IPS-20b (cell line): ENCODE measurements at regions not wholly inside any gene's neighbourhood (a gene's known extent, or its start where the extent isn't known, plus 50 kb on each side); places are given as distances from the start of the nearest gene placed in this dataset.
A peak's percentile ranks its signal among the peaks of the same experiment; 100 is the strongest.

Experiments
- H3K27ac ChIP-seq: one replicate; pipeline ENCODE4 v1.5.1; 2013; ENCODE audit warnings: low read length
- H3K27me3 ChIP-seq: 2 replicates; pipeline ENCODE4 v1.6.1; 2013; ENCODE audit warnings: mild to moderate bottlenecking, low read length, inconsistent platforms; ENCODE audit not compliant: insufficient read depth
- H3K36me3 ChIP-seq: 2 replicates; pipeline ENCODE4 v1.6.1; 2013; ENCODE audit warnings: low read depth, mild to moderate bottlenecking, inconsistent platforms, low read length, moderate library complexity; ENCODE audit not compliant: insufficient read depth
- H3K4me1 ChIP-seq: 2 replicates; pipeline ENCODE4 v1.6.1; 2013; ENCODE audit warnings: mild to moderate bottlenecking, control low read depth, inconsistent platforms, low read length, moderate library complexity; ENCODE audit not compliant: insufficient read depth
- H3K4me3 ChIP-seq: 2 replicates; pipeline ENCODE4 v1.5.1; 2013; ENCODE audit warnings: mild to moderate bottlenecking, low read length, inconsistent platforms
- H3K9ac ChIP-seq: 2 replicates; pipeline ENCODE4 v1.6.1; 2013; ENCODE audit warnings: low read depth, mild to moderate bottlenecking, inconsistent platforms, low read length, moderate library complexity
- H3K9me3 ChIP-seq: 2 replicates; pipeline ENCODE4 v1.6.1; 2013; ENCODE audit warnings: mild to moderate bottlenecking, low read depth, low read length, inconsistent platforms; ENCODE audit not compliant: insufficient read depth

DNA sequence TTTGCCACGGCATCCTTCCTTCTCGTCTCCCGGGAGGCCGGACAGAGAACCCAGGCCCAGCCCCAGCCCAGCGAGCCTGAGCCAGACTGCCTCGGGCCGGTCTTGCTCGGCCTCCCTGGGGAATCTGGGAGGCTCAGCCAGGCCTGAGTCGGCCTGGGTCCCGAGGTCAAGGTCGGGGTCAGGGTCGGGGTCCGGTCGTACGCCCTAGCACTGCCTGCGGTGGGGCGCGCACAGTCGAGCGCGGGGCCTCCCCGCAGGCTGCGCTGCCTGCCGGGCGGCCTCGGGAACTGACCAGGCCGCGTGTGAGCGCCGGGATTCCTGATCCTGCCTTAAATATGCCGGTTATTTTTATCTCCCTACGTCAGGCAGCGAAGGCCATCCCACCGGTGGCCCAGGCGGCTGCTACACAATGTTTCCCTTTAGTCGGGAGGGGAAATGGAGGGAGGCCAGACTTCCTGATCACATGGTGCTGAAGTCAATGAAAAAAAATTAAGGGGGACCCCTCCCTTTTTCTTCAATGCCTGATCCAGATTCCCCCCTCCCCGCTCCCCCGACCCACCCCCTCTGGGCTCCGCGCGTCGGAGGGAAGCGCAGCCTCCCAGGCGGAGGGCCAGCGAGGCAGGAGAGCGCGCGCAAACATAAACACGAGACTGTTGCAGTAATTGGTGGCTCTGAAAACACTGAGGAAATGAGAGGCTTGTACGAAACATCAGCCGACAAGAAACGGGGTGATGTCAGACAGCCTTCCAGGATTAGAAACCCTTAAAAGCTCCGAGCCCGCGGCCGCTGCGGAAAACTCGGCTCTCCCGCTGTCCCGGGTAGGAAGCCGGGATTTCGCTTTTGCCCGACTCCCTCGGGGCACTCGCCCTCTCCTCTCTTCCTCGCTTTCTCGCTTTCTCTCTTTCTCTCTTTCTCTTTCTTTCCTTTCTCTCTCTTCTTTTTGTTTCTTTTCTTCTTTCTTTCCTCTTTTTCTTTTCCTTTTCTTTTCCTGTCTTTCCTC is 148.2 kb upstream of the KLF4 start:
- peak overlapping the region; percentile 78 for H3K4me3 ChIP-seq
- H3K9me3 ChIP-seq, result no peaks in the 10 kb centered on the region
- no peak overlapping the region for H3K27ac ChIP-seq
- peaks cover 10% of the 10 kb centered on the region; the same call in 1 of the 2 replicates for H3K4me1 ChIP-seq
- peaks cover 36% of the 10 kb centered on the region for H3K27me3 ChIP-seq
- H3K36me3 ChIP-seq, result no peaks in the 10 kb centered on the region
- peak overlapping the region; percentile 70; the same call in 1 of the 2 replicates for H3K9ac ChIP-seq

DNA sequence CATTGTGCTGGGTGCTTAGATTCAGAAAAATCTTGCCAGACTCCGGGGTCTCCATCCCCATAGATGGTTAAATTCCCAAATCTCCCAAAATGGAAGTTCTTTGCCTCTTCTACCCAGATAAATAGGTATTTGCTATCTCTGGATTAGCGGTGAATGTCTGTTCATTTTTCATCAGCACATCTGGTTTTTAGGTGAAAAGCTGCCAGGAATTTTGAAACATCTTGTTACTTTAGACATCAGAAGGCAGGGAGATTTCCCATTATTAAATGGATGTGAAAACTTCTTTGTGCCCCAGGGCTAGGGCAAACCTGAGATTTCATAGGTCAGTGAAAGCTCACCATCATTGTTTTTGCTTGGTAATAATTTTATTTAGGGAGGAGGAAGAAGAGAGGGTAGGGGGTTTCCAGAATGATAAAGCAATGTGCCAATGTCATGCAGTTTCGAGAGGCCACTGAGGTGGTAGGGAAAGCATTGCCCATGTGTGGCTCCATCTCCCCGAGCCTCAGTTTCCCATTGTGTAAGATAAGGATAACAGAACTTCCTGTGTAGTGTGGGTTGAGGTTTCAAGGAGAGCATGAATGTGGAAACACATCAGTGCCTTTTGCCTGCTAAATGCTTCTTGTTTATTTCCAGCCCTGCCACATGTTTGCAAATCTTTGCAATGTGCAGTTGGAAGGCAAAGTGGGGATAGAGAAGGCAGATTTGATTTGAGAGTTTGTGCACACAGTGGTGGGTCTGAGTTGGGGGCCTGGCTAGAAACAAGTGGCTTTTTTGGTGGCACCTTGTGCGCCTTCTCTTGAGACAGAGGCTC is 147.2 kb upstream of the KLF4 start:
- Histone ChIP-seq H3K9ac (peak overlapping the region; percentile 70; the same call in 1 of the 2 replicates), H3K4me3 (peak overlapping the region; percentile 78; the same call in 1 of the 2 replicates), H3K27ac (no peak overlapping the region), H3K36me3 (no peaks in the 10 kb centered on the region), H3K9me3 (no peaks in the 10 kb centered on the region), H3K4me1 (peaks cover 15% of the 10 kb centered on the region), H3K27me3 (peaks cover 36% of the 10 kb centered on the region)

DNA sequence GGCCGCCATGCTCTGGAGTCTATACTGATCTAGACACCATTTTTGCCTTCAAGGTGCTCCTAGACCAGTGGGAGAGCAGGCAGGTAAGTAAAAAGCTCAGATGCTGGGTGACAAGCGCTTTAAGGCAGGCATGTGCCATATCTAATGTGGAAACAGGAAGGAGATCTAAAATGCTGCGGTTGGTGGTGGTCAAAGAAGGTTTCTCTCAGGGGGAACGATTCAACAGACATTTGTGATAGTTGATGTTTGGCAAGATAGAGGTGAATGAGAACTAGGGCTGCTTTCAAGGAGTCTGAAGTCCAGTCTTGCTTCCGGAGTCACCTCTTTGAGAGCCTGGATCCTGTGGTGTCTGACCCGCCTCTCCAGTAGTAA is 146.2 kb upstream of the KLF4 start:
- Histone ChIP-seq H3K36me3 (no peaks in the 10 kb centered on the region), H3K4me3 (no peak overlapping the region), H3K27me3 (peaks cover 36% of the 10 kb centered on the region), H3K27ac (no peak overlapping the region), H3K9me3 (no peaks in the 10 kb centered on the region), H3K4me1 (peaks cover 20% of the 10 kb centered on the region), H3K9ac (no peak overlapping the region)

DNA sequence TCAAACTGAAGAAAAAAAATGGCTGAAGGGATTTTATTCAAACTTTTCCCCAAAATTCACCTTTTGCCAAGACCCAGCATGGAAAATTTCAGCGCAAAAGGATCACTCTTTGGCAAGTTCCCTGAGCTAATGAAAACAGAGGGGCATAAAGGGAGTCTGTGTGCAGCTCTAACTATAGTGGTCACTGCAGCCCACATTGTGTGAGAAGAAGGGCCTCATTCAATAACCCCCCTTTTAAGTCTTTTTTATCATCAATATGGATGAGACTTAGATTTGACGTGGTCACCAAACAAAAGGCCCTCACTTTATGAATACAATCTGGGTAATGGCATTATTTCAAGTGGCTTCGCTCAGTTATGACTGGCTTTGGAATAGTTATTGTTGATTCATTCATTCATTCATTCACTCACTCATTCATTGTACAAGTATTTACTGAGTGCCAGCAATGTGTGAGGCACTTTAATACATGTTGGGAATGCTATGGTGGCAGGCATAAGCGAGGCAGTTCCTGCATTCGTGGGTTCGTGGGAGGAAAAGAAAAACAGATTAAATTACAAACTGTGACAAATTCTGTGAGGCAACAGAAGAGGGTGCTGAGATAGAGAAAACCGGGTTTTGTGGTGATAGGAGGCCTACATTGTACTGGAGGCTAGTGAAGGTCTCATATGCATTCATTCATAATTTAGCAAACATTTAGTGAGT is 145.7 kb upstream of the KLF4 start:
- Histone ChIP-seq H3K9ac (no peak overlapping the region), H3K4me1 (peaks cover 20% of the 10 kb centered on the region), H3K9me3 (no peaks in the 10 kb centered on the region), H3K4me3 (no peak overlapping the region), H3K36me3 (no peaks in the 10 kb centered on the region), H3K27me3 (peaks cover 36% of the 10 kb centered on the region), H3K27ac (no peak overlapping the region)

- H3K4me3 ChIP-seq, result no peak overlapping the region
These were observed 143.8 kb upstream of the KLF4 start for GRCh38 chr9:107633406-107633805.

GRCh38 chr9:107632661-107633060 is 143.1 kb upstream of the KLF4 start:
- Histone ChIP-seq H3K4me3 (no peak overlapping the region), H3K9ac (no peak overlapping the region), H3K4me1 (peaks cover 29% of the 10 kb centered on the region), H3K27ac (no peak overlapping the region), H3K36me3 (no peaks in the 10 kb centered on the region), H3K27me3 (peaks cover 20% of the 10 kb centered on the region), H3K9me3 (no peaks in the 10 kb centered on the region)

More at GRCh38 chr9:107633406-107633805, 143.8 kb upstream of the KLF4 start:
- H3K27me3 ChIP-seq, result peaks cover 21% of the 10 kb centered on the region
- peaks cover 26% of the 10 kb centered on the region for H3K4me1 ChIP-seq
- H3K36me3 ChIP-seq, result no peaks in the 10 kb centered on the region
- no peaks in the 10 kb centered on the region for H3K9me3 ChIP-seq
- no peak overlapping the region for H3K27ac ChIP-seq
- no peak overlapping the region; the same call in 1 of the 2 replicates for H3K9ac ChIP-seq

GRCh38 chr9:107632216-107632615 is 142.6 kb upstream of the KLF4 start:
- Histone ChIP-seq H3K36me3 (no peaks in the 10 kb centered on the region), H3K27ac (no peak overlapping the region), H3K4me3 (no peak overlapping the region), H3K9ac (no peak overlapping the region), H3K4me1 (peaks cover 28% of the 10 kb centered on the region), H3K27me3 (peaks cover 16% of the 10 kb centered on the region), H3K9me3 (no peaks in the 10 kb centered on the region)

DNA sequence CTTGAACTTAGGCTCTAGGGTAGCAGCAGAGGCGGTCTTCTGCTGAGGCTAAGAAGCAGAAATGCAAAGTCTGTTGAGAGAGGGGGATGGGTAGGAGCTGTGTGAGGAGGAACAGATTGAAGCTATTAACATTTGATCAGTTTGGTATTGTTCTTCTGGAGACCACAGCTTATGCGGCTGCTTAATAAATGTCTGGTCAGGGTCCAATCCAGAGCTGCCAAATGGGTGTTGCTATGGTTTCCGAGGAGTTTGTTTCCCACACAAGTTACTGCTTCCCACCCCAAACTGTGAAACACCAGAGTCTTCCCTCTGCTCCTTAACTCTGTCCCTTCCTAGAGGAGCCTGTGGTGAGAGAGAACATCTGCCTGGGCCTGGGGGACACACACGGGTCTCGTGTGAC is 142.2 kb upstream of the KLF4 start:
- H3K9ac ChIP-seq, result no peak overlapping the region
- H3K36me3 ChIP-seq, result no peaks in the 10 kb centered on the region
- H3K4me3 ChIP-seq, result no peak overlapping the region
- H3K4me1 ChIP-seq, result peaks cover 25% of the 10 kb centered on the region
- H3K27ac ChIP-seq, result no peak overlapping the region
- no peaks in the 10 kb centered on the region for H3K9me3 ChIP-seq
- peaks cover 11% of the 10 kb centered on the region for H3K27me3 ChIP-seq

DNA sequence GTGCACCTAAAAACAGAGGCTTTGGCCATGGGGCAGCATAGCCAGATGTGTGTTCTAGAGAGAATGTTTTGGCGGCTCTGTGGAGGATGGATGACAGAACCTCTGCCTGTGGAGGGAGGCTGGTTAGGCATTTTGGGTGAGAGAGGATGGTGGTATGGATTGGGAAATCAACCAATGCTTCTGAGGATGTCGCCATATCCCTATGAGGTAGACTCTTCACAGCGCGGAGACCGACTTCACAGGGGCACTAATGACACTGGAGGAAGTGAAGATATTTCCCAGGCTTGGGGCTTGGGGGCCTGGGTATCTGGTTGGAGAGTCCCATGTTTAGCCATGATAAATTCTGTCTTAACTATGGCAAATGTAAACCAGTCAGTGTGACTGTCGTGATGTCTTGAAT is 140.6 kb upstream of the KLF4 start:
- peaks cover 25% of the 10 kb centered on the region for H3K4me1 ChIP-seq
- no peaks in the 10 kb centered on the region for H3K36me3 ChIP-seq
- H3K9ac ChIP-seq, result no peak overlapping the region
- H3K4me3 ChIP-seq, result no peak overlapping the region
- no peaks in the 10 kb centered on the region for H3K27me3 ChIP-seq
- H3K9me3 ChIP-seq, result no peaks in the 10 kb centered on the region
- no peak overlapping the region for H3K27ac ChIP-seq

DNA sequence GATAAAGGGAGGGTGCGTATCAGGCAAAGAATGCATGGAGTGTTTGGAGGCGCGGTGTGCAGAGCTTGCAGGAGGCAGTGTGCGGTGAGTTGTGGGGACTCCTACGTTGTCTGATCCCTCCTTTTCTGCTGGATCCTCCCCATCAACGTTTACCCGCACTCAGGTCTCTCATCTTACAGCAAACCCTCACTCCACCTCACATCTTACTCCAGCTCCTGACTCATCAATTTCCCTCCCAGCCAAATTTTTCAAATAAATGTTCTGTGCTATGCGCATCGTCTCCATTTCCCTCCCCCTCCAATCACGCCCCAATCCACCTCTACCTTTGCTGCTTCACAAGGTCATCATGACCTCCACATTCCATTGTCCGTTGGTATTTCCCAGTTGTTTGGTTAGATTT is 138.9 kb upstream of the KLF4 start:
- Histone ChIP-seq H3K36me3 (no peaks in the 10 kb centered on the region), H3K27ac (no peak overlapping the region), H3K9me3 (no peaks in the 10 kb centered on the region), H3K4me3 (no peak overlapping the region), H3K4me1 (peaks cover 23% of the 10 kb centered on the region), H3K9ac (no peak overlapping the region), H3K27me3 (no peaks in the 10 kb centered on the region)

DNA sequence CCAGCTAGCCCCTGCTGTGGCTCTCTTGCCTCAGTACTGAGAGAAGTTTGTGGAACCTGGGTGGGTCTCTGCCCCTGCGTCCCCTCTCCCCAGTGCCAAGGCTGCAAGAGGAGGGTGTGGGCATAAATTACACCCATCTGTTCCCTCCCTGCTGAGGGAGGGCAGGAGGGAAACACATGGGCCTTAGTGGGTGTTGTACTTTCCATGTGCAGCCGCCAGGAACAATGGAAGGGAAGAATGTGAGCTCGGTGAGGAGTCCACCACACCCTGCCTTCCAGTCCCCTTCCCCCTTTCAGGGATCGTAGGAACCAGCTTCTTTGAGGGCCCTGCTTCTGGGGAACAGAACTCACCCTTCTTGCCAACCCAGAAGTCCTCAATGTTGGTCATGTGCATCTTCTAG is 138.2 kb upstream of the KLF4 start:
- Histone ChIP-seq H3K27ac (no peak overlapping the region), H3K9ac (no peak overlapping the region), H3K36me3 (no peaks in the 10 kb centered on the region), H3K27me3 (no peaks in the 10 kb centered on the region), H3K9me3 (no peaks in the 10 kb centered on the region), H3K4me1 (peaks cover 18% of the 10 kb centered on the region), H3K4me3 (no peak overlapping the region)
